ENCODE measurements at regions not wholly inside any gene's neighbourhood (a gene's known extent, or its start where the extent isn't known, plus 50 kb on each side); places are given as distances from the start of the nearest gene placed in this dataset.

DNA sequence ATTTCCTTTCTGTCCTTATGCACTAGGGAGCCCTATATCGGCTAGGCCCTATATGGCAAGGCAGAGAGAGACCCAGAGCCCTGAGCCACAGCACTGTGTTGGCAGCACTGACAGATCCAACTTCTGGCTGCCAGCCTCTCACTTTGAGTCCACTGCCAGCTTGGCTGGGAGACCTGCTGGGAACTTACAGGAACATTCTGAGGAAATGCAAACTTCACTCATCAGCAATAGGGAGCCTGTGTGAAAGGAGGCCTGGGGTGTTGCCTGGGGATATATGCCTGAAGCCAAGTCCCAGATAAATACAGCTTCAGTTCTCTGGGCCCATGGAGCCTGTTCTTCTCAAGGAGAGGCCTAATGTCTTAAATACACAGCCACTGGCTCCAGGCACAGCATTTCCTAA is 78.0 kb downstream of the ADRB2 start:
- TF ChIP-seq EZH2 (IDR thresholded peaks at IDR 0.05; ENCODE audit: insufficient read depth, poor library complexity, severe bottlenecking) (no peak), EZH2phosphoT487 (IDR thresholded peaks at IDR 0.05; ENCODE audit: insufficient read depth, low read depth) (no peak)

Measured in GM23248 (cell line).